H1 (cell line): ENCODE measurements at regions not wholly inside any gene's neighbourhood (a gene's known extent, or its start where the extent isn't known, plus 50 kb on each side); places are given as distances from the start of the nearest gene placed in this dataset.

Experiments used
- ASH2L ChIP-seq: fragments of 200-600, 300-600 bp; sonication (generic); IDR thresholded peaks from one replicate; pipeline ENCODE4 v1.7.1; 2017; ENCODE audit warnings: low read length
- CHD1 ChIP-seq: IDR thresholded peaks from 2 replicates; pipeline ENCODE4 v1.6.1; 2012; ENCODE audit warnings: low read depth, low read length, improper control_type of control experiment
- CTBP2 ChIP-seq: IDR thresholded peaks from 2 replicates; pipeline ENCODE4 v1.7.0; 2011; ENCODE audit warnings: borderline replicate concordance, mild to moderate bottlenecking, moderate library complexity, mixed read lengths, low read length; ENCODE audit not compliant: insufficient read depth, insufficient read length
- POLR2A ChIP-seq, 2 experiments: IDR thresholded peaks; 1 replicate in 1 of 2; 2 replicates in 1 of 2; pipeline ENCODE4 v1.6.1; 2011; ENCODE audit warnings: low read depth in 2 of 2, low read length in 2 of 2, mild to moderate bottlenecking in 2 of 2; ENCODE audit errors: control extremely low read depth in 1 of 2
- TF ChIP-seq, protein P1 (sequence below): IDR thresholded peaks from 2 replicates; pipeline ENCODE4 v1.6.1; 2011; ENCODE audit warnings: low read depth, mild to moderate bottlenecking, low read length; ENCODE audit not compliant: insufficient read depth

DNA sequence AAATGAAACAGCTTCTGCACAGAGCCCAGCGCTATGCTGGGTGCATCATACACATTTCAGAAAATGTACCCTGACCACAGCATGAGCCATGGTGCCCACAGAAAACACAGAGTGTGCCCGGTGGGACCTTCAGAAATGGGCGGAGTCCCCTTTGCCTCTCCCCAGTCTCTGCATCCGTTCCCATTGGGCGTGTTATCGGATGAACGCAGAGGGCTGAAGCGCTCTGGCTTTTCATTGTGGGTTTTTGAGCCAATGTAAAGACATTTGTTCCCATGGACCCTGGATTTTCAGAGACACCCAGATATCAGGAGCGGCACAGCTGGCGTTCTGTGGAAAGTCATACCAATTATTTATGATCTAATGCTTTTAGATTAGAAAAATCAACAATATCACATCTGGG, 99.8 kb downstream of the DACT2 start (continued):
- TF ChIP-seq CTBP2: no peak
- no peak for TF ChIP-seq CHD1
- TF ChIP-seq POLR2A (IDR thresholded peaks at IDR 0.05; ENCODE audit: control extremely low read depth in 1 of 2, low read depth in 2 of 2, low read length in 2 of 2): no peak
- no peak for TF ChIP-seq ASH2L
- TF ChIP-seq, protein P1, sequence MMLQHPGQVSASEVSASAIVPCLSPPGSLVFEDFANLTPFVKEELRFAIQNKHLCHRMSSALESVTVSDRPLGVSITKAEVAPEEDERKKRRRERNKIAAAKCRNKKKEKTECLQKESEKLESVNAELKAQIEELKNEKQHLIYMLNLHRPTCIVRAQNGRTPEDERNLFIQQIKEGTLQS: no peak
